SKM-1 treated with dmso at 0.1 percent for 144 hours (cell line): ENCODE measurements at regions not wholly inside any gene's neighbourhood (a gene's known extent, or its start where the extent isn't known, plus 50 kb on each side); places are given as distances from the start of the nearest gene placed in this dataset.
"Not testable (repeated sequence)": the region's sequence is repeated elsewhere in the genome, so short reads cannot be mapped to it uniquely, and the experiment has no call there.

Source experiments
- DNase-seq: peaks from one replicate; lab custom pipeline; 2025; ENCODE audit not compliant: unreplicated experiment; lab: John Stamatoyannopoulos, UW

DNA sequence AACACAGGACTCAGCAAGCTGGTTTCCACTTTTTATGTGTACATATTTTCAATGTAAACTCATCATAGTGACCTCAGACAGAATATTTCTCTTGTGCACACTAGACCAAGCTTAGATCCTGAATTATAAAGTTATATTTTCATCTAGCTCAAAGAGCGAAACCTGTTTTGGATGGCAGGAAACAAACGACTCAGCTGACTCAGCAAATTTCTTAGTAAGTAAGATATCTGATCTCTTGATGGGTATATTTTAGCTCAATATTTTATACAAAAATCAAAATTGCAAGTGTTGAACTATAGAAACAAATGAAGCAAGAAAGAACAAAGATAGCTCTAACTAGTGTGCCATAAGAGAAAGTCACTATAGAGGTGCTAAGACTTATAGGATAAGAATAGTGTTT lies 1114.5 kb downstream of the STPG2 start:
- no peak for DNase-seq

DNA sequence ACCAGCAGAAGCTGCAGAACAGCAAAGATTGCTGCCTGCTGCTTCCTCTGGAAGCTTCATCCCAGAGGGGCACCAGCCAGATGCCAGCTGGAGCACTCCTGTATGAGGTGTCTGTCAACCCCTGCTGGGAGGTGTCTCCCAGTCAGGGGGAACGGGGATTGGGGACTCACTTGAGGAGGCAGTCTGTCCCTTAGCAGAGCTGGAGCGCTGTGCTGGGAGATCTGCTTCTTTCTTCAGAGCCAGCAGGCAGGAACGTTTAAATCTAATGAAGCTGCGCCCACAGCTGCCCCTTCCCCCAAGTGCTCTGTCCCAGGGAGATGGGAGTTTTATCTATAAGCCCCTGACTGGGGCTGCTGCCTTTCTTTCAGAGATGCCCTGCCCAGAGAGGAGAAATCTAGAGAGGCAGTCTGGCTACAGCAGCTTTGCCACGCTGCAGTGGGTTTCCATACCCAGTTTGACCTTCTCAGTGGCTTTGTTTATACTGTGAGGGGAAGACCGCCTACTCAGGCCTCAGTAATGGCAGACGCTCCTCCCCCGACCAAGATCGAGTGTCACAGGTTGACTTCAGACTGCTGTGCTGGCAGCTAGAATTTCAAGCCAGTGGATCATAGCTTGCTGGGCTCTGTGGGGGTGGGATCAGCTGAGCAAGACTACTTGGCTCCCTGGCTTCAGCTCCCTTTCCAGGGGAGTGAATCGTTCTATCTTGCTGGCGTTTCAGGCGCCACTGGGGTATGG lies 1105.7 kb downstream of the STPG2 start:
- not testable (repeated sequence) for DNase-seq

DNA sequence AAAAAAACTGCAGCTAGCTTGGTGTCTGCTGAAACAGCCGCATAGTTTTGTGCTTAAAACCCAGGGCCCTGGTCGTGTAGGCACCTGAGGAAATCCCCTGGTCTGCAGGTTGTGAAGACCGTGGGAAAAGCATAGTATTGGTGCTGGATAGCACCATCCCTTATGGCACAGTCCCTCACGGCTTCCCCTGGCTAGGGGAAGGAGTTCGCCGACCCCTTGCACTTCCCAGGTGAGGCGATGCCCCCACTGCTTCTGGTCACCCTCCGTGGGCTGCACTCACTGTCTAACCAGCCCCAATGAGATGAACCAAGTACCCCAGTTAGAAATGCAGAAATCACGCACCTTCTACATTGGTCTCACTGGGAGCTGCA lies 1105.1 kb downstream of the STPG2 start:
- no peak for DNase-seq

DNA sequence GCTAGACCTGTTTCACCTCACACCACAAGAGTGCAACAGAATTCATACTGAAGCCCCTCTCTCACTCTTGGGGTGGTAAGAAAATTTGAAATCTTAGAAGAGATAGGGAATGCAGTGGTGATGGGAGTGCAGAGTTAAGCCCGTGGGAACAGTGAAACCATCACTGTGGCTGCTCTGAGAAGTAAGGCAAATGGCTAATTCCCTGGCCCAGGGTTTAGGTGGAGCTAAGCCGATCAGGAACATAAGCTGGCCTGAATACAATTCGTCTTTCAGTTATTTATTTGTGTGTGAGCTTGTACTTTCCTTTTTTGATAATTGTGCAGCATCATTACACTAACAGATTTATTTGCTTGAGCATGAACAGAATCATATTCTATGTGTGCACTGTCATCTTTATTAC lies 1070.6 kb downstream of the STPG2 start:
- no peak for DNase-seq

DNA sequence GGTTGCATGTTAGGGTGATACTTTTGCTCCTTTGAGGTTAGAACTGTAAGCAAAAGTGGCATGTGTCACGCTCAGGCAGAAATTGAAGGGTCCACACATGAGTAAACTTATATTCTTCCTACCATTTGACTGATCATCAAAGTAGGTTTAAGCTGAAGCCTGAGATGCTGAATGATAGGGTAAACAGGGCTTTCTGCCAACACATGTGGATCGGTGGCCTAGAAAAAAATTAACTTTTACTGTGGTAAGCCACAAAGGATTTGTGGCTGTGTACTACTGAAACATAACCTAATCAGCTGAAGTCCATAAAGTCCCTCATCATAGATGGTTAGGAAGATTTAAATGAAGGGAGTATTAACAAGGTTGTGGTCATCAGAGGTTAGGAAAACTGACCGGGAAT lies 1070.1 kb downstream of the STPG2 start:
- DNase-seq = no peak

DNA sequence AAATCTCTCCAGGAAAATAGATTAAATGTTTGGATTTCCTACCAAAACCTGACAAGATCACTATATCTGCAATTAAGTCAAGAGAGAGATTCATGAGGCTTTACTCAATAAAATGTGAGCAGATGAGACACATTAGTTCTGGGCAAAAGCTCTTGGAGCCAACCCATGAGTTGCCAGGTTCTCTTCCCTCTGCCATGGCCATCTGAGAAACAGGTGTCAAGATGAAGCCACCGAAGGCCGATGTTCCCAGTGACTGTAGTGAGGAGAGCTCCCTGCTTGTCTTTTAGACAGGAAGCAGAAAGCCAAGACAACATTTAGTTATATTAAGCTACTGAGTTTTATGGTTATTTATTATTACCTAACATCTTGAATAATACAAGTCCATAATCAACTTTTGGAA lies 1068.7 kb downstream of the STPG2 start:
- no peak for DNase-seq

DNA sequence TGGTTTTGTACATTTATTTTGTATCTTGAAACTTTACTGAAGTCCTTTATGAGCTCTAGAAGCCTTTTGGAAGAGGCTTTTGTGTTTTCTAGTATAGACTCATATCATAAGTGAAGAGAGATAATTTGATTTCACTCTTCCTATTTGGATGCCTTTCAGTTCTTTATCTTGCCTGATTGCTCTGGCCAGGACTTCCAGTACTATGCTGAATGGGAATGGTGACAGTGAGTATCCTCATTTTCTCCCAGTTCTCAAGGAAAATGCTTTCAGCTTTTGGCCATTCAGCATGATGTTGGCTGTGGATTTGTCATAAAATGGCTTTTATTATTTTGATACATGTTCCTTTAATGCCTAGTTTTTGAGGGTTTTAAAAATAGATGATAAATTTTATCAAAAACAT lies 1061.3 kb downstream of the STPG2 start:
- no peak for DNase-seq

DNA sequence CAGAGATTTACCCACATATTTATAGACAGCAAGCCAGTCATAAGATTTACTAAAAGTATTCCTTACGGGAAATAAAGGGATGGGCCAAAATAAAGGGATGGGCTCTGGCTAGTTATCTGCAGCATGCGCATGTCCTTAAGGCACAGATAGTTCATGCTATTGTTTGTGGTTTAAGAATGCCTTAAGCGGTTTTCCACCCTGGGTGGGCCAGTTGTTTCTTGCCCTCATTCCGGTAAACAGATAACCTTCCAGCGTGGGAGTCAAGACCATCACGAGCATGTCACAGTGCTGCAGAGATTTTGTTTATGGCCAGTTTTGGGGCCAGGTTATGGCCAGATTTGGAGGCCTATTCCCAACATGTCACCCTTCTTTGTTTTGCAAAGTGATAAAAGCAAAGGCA lies 1046.2 kb downstream of the STPG2 start:
- not testable (repeated sequence) for DNase-seq

DNA sequence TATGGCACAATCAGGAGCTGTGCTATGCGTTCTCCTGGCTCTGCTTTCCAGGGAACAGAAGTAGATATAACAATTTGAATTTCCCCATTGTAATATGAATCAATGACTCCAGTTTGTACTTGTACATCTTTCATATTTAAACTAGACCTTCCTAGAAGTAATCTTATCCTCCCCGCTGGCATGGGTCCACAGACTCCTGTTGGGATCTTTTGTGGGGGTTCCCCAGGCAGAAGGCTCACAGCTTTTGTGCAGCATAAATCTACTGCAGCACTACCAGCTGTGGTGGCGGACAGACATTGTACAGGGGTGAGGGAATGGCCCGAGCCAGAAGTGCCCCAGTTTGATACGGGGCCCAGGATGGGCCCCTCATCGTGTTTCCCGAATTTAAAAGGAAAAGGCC lies 1042.1 kb downstream of the STPG2 start:
- DNase-seq = not testable (repeated sequence)

DNA sequence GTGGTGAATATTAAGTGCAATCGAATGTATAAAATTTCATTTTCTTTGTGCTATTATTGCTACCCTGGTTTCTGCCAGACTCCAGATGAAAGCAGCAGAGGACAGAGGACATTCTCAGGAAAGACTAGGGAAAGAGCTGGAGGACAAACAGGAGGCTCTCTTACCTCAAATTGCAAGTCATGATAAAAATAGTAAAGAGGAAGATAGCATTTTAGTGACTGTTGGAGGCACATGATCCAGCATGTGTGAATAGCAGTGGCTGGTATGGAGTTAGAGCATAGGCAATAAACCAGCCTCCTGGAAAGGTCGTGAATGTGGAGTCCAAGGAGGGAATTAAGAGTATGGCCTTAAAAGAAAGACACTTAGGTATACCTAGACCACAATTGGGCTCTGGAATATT lies 1040.0 kb downstream of the STPG2 start:
- no peak for DNase-seq

DNA sequence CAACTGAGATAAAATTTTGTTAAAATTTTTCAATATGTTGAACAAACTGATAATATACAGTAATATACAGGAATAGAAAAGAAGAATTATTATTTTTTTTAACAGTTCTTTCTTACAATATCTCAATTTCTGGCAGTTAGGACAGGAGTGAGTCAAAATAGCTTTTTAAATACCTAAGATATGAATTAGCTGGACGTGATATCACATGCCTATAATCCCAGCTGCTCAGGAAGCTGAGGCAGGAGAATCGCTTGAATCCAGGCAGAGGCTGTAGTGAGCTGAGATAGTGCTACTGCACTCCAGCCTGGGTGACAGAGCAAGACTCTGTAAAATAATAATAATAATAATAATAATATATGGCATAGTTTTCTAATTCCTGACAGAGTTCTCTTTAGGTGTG lies 1039.3 kb downstream of the STPG2 start:
- DNase-seq = no peak

DNA sequence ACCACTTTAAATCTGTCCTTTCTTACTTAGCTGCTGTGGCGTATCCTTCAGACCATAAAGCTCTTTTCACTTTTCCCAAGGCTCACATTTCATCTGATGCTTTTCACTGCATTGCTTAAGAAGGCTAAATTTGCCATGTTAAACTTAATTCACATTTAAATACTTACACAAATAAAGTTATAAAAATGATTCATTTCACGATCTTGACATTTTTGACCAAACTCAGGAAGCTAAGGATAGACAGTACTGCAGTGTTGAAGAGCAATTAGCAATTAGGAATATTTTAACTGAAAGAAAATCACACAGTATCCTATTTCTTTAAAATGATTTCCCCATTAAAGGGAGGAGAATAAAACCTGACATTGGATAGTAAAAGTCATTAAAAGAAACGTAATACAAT lies 1038.6 kb downstream of the STPG2 start:
- no peak for DNase-seq

DNA sequence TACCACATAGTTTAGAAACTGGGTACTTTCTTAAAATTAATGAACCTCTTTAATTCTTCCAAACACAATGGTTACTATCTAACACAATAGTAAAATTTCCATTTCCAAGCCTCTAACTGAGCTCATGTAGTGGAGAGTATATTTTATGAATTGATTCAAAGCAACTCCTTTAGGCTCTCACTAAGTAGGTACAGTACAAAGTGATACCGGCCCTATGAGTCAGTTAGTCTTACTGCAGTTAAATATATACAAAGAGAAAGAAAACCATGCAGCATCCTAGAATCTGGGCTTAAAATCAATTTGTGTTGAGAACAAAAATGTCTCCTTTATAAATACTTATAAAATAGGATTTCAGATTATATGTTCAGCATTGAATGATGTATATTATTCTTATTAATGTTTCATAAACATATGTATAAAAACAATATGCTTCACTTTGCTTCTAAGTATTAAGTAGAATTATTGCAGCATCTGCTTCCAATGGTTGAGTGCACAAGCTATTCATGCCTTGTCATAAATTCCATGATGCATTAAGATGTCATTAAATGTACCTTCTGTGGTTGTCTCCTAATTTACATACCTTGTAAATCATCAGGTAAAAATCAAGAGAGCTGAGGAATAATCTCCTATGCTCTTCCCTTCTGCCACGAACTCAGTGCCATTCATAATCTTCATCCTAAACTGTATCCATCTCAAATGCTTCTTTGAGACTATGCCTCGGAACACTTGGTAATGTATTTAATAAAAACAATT lies 1037.8 kb downstream of the STPG2 start:
- no peak for DNase-seq

DNA sequence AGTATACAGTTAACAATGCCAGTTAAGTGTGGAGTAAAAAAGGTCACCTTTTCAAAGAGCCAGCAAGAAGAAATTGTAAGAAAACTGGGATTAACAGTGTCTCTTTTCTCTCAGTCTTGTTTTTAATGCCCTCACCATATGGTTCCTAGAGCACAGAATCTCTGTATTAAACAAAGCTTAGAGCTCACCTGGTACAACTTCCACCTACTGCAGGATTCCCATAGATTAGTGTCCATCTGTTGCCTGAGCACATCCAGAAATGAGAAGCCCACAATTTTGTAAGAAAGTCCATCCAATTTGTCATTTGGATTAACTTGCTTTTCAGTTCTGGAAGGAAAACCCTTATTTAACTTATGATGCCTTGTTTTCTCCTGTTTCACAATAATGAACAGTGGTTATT lies 1037.1 kb downstream of the STPG2 start:
- no peak for DNase-seq

DNA sequence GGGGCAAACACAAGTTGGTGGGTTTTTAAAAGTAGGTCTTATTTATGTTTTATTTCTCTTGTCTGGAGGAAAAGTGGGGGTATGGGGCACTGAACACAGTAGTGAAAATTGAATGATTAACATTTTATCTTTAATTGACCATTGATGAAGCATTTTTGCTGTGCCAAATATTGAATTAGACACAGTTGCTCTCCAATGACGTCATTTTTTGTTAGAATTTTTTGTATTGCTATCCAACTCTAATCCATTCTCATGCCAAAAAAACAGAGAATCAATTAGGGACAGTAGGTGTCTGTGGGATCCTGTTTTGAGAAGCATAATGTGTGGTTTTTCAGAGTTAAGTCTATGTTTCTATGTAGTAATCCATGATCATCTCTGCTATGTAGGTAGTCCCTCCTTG lies 1032.8 kb downstream of the STPG2 start:
- DNase-seq = no peak

DNA sequence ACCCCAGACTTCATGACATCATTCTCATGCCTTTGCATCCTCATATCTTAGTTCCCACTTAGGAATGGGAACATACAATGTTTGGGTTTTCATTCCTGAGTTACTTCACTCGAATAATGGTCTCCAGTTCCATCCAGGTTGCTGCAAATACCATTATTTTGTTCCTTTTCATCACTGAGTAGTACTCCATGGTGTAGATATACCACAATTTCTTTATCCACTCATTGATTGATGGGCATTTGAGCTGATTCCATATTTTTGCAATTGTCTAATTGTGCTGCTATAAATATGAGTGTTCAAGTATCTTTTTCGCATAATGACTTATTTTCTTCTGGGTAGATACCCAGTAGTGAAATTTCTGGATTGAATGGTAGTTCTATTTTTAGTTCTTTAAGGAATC lies 1026.8 kb downstream of the STPG2 start:
- no peak for DNase-seq

DNA sequence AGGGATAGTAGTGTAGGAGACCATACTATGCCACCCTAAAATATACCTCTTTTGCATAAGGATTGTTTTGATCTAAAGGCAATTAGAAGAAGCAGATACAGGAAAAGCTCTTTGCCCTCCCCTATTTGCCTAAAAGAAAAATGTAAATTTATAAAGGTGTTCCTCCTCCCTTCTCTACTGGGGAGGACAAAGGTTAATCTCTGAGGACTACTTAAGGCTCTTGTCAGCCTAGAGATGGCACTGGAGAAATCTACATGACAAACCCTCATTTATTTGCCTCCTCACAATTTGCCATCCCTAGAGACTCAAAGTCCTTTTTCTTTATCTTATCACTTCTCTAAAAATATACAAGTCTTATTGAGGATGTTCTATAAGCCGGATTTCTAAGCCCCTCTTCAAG lies 1021.8 kb downstream of the STPG2 start:
- DNase-seq = no peak

DNA sequence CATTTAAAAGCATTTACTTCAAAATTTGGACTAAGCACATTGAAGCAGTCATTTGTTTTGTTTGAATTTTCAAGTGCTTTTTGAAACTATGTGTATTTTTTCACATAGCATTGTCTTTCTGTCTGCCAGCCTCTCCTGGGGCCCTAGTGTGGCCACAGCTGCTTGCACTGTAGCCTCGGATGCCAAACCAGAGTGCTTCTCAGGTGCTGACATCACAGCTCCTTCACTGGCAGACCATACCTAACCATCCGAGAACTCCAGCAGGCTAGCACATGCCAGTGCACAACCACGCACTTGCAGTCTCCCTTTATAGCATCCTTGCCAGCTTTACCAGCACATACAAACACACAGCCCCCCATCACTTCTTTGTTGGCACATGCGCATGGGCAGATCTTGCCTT lies 1019.7 kb downstream of the STPG2 start:
- no peak for DNase-seq

DNA sequence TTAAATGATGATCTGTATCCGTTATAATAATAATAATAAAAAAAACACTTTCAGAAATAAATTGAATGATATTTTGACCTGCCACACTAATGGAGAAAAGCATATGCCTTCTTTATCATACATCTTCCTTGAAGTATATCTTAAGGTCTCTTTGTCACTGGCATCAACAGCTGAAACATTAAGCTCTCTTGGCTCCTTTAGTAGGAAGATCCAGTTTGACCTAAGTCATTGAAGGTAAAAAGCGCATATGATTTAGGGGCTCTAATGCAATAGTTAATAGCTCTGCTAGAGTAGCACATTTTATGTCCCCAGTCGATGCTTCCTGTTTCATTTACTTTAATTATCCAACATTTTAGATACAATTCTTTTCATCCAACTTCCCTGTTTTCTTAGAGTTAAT lies 1010.8 kb downstream of the STPG2 start:
- no peak for DNase-seq

DNA sequence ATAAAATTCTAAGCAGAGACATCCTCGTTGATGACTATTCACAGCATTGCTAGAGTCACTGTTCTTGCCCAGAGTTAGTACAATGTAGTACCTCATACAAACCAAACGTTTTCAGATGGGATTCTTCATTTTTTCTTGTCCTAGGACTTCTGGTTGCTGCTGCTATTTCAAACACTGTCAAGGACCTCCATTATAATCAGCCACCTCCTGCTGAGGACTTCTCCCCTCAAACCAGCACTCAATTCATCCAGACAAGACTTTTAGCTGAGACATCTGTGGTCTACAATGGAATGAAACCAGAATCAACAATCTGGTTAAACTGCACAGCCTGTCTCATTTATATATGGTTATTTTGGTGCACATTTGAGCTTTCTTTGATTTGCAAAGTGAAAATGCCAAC lies 1008.8 kb downstream of the STPG2 start:
- no peak for DNase-seq

DNA sequence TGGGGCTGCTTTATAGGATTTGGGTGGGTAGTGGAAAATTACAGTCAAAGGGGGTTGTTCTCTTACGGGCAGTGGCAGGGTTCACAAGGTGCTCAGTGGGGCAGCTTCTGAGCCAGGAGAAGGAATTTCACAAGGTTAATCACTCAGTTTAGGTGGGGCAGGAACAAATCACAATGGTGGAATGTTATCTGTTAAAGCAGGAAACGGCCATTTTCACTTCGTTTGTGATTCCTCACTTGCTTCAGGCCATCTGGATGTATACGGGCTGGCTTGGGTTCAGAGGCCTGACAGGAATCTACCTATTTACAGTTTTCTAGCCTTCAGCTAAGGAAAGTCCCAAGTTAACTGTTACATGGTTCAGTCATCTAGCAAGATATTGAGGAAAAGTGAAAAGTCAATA lies 1003.5 kb downstream of the STPG2 start:
- DNase-seq = no peak

DNA sequence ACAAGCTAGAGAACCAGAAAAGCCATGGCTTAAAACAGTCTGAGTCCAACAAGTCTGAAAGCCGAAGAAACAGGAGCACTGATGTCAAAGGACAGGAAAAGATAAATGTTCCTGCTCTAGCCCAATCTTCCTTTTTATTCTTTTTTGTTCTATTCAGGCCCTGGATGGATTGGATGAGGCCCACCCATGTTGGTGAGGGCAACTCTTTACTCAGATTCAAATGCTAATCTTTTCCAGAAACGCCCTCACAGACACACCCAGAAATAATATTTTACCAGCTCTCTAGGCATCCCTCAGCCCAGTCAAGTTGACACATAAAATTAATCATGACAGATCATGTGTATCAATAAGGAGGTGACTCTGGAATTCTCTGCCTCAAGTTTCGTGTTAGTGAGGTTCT lies 1002.7 kb downstream of the STPG2 start:
- DNase-seq = no peak

DNA sequence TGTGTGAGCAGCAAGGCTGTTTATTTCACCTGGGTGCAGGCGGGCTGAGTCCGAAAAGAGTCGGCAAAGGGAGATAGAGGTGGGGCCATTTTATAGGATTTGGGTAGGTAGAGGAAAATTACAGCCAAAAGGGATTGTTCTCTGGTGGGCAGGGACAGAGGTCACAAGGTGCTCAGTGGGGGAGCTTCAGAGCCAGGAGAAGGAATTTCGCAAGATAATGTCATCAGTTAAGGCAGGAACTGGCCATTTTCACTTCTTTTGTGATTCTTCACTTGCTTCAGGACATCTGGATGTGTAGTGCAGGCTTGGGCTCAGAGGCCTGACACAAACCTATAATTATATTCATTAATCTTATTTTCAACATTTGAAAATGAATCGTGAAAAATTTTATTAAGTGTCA lies 1001.9 kb downstream of the STPG2 start:
- DNase-seq = not testable (repeated sequence)
